C4-2B (cell line): ENCODE measurements at regions not wholly inside any gene's neighbourhood (a gene's known extent, or its start where the extent isn't known, plus 50 kb on each side); places are given as distances from the start of the nearest gene placed in this dataset.
"Not testable (repeated sequence)": the region's sequence is repeated elsewhere in the genome, so short reads cannot be mapped to it uniquely, and the experiment has no call there.

ENCODE experiments used
- H3K27ac ChIP-seq: fragments of 450-650 bp; 2 replicates; pipeline ENCODE4 v1.5.1; 2017
- ZFX ChIP-seq: fragments of 450-650 bp; IDR thresholded peaks from 2 replicates; pipeline ENCODE4 v1.6.1; 2017
- TF ChIP-seq, protein P1 (sequence below): fragments of 450-650 bp; conservative IDR thresholded peaks from 2 replicates; pipeline ENCODE4 v1.5.1; 2017; ENCODE audit warnings: mild to moderate bottlenecking

DNA sequence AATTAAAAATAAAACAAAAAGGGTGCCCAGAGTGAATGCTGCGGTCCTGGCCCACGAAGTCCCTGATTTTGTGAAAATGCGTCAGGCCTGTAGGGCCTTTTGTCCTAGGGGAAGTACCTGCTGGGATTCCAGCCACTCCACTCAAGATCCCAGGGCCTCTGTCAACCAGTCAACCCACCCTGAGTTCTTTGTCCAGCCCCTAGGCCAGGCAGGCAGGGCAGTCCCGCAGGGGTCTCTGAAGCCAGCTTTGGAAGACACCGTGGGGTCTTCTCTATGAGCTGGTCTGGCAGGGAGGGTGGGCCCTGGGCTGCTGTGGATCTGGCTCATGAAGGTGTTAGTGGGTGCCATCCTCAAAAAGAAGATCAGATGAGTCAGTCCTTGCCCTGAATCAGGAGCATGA lies 452.5 kb upstream of the MKI67 start:
- no peak overlapping the region for H3K27ac ChIP-seq
- TF ChIP-seq ZFX: no peak
- TF ChIP-seq, protein P1, sequence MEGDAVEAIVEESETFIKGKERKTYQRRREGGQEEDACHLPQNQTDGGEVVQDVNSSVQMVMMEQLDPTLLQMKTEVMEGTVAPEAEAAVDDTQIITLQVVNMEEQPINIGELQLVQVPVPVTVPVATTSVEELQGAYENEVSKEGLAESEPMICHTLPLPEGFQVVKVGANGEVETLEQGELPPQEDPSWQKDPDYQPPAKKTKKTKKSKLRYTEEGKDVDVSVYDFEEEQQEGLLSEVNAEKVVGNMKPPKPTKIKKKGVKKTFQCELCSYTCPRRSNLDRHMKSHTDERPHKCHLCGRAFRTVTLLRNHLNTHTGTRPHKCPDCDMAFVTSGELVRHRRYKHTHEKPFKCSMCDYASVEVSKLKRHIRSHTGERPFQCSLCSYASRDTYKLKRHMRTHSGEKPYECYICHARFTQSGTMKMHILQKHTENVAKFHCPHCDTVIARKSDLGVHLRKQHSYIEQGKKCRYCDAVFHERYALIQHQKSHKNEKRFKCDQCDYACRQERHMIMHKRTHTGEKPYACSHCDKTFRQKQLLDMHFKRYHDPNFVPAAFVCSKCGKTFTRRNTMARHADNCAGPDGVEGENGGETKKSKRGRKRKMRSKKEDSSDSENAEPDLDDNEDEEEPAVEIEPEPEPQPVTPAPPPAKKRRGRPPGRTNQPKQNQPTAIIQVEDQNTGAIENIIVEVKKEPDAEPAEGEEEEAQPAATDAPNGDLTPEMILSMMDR: no peak

DNA sequence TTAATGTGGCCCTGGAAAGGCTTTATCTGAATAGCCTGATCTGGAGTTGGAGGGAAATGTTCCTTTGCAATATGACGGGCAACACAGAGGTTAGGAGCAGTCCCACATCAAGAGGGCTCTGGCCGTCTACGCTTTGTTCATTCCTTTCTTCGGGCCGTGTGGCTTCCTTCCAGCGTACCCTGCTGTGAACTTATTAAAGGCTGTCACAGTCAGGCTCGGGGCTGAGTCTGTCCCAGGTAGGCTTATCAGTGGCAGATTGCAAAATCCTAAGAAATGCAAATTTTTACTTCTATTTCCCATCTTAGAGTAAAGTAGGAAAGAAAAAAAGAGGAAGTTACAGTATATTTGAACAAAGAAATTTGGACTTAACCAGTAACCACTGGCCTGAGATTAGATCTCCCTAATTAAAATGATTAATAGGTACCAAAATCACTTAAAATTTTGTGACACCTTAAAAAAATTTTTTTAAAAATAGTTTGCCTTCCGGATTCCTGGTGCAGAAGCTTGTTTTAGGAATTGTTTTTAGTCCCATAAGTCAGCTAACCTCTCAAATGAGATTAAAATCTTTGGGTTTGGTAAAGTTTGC lies 453.1 kb upstream of the MKI67 start:
- TF ChIP-seq, protein P1: no peak
- TF ChIP-seq ZFX: no peak
- no peak overlapping the region for H3K27ac ChIP-seq

GRCh38 chr10:128579901-128580300 lies 453.7 kb upstream of the MKI67 start:
- H3K27ac ChIP-seq: no peak overlapping the region
- TF ChIP-seq, protein P1: no peak
- no peak for TF ChIP-seq ZFX

DNA sequence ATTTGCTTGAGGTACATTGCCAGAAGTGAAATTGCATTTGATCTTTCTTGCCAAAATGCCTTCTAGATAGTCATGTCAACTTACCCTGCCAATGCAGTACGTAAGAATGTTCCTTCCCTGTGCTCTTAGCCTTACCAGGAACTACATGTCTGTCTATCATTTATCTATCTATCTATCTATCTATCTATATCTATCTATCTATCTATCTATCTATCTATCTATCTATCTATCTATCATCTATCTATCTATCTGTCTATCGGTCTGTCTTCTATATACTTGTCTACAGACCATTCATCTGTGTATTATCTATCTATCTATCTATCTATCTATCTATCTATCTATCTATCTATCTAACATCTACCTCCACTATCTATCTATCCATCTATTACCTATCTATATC lies 456.9 kb upstream of the MKI67 start:
- H3K27ac ChIP-seq: not testable (repeated sequence)

GRCh38 chr10:128586599-128586998 lies 460.4 kb upstream of the MKI67 start:
- not testable (repeated sequence) for H3K27ac ChIP-seq

GRCh38 chr10:128587689-128588088 lies 461.5 kb upstream of the MKI67 start:
- H3K27ac ChIP-seq: no peak overlapping the region
- TF ChIP-seq ZFX: no peak
- TF ChIP-seq, protein P1: no peak

DNA sequence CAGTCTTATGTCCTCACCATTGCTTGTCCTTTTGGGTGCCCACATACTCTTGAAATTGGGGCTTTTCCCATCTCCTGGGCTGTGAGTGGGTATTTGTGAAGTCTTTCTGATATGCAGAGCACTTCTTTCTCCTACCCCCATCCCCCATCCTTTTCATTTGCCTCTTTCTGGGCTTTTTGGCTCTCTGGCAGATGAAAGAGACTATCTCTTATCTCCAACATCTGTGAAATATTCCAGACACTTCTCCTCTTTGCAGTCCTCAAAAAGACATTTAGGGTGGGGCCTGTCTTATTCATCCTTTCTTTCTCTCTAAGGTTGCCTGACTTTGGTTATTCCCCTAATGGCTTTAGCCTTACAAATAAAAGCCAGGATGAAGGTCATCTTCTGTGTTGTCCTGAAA lies 462.2 kb upstream of the MKI67 start:
- no peak overlapping the region for H3K27ac ChIP-seq
- TF ChIP-seq ZFX: no peak
- TF ChIP-seq, protein P1: no peak

GRCh38 chr10:128594688-128595087 lies 468.5 kb upstream of the MKI67 start:
- H3K27ac ChIP-seq: no peak overlapping the region
- no peak for TF ChIP-seq ZFX
- TF ChIP-seq, protein P1: no peak
